Muscle of back (tissue), 3 donors: ENCODE measurements at regions not wholly inside any gene's neighbourhood (a gene's known extent, or its start where the extent isn't known, plus 50 kb on each side); places are given as distances from the start of the nearest gene placed in this dataset.
A peak's percentile ranks its signal among the peaks of the same experiment; 100 is the strongest.

Experiments used
- DNase-seq, 3 donors: peaks; one replicate each; pipeline versions ENCODE4 v3.0.0 to v3.0.0-alpha.2; 2013

DNA sequence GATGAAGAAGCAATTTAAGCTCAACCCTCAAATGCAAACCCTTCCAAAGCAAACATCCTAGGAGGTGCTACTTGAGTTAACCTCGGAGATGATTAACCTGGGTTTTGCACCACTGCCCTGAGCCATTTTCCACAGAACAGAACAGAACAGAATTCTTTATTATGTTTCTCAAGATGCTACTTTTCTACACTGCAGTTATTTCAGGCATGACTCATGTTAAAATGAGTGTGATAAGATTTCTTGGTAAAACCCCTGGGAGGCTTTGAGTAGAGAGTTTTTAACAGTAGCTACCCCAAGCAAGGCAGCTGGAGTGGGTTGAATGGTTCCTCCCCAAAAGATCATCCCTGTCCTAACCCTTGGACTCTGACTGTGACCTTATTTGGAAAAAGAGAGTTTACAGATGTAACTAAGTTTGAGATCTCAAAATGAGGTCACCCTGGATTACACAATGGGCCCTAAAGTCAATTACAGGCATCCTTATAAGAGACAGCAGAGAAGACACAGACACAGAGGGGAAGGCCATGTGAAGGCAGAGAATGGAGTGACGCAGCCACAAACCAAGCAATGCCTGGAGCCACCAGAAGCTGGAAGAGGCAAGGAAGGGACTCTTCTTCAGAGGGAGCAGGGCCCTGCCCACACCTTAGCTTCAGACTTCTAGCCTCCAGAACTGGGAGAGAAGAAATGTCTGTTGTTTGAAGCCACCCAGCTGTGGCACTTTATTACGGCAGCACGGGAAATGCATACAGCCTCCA is 153.4 kb downstream of the ETS2 start:
- DNase-seq, result peak in 2 of 3 donors; percentile 47 to 77

DNA sequence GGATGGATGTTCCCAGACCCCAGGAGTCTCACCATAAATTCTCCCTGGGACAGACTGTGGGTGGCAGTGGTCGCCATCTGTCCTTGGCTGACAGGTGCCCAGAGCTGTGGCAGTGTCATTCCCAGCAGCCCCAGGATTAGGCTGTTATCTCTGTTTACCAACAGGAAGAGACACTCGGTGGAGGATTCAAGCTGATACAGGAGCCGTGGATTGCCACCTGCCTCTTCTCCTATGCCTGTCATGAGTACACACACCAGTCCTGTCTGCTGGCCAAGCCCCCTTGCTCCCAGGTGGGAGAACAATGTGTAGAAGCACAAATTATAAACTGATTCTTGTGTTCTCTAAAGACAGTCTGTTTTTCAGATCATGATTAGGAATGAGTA is 152.6 kb downstream of the ETS2 start:
- DNase-seq, result no peak

DNA sequence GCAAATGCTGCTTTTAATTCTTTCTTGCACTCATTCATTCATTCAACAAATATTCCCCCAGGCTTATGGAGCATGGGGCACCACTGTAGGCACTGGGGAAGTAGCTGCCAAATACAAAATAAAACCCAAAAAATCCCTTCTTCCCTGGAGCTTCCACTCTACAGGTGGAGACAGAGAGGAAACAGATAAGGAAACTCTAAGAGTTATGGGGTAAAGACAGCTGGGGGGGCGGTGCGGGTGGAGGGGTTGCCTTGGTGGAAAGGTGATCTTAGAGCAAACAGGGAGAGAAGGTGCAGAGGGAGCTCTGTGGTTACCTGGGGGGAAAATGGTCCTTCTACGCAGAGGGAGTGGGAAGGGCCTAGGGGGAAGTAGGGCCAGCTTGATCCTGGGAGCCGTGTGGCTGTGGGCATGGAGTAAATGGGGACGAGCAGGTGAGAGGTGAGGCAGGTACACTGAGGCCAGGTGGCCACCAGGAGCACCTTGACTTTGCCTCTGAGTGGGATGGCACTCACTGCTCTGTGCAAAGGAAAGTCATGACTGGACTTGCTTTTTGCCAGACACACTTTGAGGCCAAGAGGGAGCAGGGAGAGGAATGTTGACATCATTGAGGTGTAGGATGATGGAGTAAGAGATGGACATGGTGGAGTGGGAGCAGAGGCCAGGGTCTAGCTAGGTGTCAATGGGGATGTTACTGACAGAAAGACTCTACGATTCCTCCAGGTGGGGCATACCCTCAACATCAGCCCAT is 152.0 kb downstream of the ETS2 start:
- DNase-seq, result no peak

DNA sequence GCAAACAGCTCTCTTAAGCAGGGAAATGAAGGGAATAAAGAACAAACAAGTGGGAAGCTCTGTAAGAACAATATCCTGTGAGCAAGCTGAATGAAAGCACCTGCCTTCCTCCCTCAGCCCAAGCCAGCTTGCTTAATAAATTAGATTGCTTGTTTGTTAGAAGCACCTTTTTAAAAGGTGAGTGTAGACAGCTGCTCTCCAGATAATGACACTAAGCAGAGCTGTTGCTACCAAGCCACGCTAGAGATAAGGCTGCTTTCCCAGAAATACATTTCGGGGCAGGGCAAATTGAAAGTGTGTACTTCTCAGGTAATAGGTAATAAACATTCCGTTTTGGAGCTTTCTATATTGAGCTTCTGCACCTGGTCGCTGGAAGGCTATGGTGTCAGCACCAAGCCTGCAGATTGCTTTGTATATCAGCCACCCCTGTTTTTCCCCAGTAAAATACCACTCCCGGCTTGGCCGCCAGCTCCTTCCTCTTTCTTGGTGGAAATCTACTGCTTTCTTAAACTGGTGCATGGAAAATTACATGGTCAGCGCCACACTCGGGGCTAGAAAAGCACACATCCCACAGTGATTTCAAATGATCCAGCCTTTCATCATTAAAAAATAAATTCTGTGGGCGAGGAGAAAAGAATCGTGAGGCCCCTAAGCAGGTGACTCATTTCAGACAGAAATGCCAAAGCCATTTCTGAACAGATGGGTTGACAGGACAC is 151.3 kb downstream of the ETS2 start:
- DNase-seq, result no peak

DNA sequence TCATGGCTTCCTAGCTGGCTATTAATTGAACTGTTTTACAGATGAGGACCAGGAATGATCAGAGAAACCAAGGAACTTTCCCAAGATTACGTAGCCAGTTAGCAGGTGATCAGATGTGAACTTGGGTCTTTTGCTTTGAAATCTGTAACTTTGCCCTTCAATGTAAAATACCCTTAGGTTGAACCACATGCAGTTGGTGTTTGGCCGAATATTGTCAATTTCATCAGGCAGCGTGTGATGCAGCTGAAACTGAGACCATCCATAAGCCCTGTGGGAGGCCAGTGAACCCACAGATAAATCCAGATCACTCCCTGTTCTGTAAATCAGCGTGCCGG is 150.8 kb downstream of the ETS2 start:
- no peak for DNase-seq

DNA sequence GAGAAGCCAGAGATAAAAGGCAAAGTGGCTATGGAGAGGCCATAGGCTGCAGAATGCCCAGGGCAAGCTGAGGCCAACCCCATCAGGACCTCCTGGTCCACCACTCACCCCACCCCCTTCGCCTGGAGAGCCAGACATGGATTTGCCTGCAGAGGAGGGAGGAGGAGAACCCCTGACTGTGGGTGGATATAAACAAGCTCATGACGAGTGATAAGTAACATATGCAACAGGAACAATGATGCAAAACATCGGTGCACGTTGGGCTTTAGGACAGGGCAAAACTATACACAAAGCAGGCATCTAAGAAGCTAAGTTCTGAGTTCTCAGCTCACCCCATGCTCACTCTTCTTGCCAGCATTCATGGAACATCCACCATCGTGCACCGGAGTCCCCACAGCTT is 150.3 kb downstream of the ETS2 start:
- DNase-seq, result no peak

DNA sequence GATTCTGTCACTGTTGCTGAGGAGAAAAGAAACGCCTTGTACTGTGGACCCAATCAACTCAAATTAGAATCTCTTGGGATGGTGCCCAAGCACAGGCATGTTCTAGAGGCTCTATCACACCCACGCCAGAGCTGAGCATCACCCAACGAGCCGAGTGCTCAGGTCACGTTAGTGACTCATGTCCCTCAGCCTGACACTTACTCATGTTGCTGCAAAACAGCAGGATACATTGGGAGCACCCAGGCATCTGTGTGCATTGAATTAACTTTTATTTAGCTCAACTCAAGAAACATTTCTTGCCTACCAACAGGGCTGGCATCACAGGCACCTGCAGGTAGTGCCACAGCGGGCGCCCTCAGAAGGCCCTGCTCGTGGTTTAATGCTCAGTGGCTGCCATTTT is 149.8 kb downstream of the ETS2 start:
- no peak for DNase-seq

DNA sequence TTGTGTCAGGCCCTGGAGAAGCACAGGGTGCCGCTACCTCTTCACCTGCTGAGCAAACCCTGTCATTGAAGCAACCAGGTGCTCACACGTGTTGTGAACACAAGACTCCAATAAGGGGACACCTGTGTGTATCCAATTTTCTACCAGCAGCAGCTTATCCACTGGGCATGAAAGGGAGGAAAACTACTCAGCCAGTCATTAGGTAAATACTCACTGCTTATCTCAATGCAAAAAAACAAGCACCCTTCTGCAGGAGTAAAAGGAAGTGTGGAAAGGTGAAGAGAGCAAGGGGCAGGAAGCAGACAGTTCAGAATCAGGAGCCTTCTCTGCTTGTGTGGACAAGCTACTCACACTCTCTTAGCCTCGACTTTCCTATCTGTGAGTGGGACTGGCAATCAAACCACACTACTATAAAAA is 148.9 kb downstream of the ETS2 start:
- DNase-seq, result no peak

DNA sequence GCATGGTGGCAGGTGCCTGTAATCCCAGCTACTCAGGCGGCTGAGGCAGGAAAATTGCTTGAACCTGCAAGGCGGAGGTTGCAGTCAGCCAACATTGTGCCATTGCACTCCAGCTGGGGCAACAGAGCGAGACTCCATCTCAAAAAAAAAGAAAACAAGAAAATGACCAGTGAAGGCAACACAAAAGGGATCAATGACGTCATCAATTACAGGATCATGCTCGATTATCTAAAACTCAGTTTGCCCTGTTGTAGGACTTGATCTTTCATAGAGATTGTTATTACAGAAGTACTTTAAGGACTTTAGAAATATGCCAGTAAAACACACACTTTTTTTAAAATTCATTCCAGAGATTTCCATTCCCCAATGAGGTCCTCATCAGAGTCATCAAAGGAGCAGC is 147.8 kb downstream of the ETS2 start:
- no peak for DNase-seq

DNA sequence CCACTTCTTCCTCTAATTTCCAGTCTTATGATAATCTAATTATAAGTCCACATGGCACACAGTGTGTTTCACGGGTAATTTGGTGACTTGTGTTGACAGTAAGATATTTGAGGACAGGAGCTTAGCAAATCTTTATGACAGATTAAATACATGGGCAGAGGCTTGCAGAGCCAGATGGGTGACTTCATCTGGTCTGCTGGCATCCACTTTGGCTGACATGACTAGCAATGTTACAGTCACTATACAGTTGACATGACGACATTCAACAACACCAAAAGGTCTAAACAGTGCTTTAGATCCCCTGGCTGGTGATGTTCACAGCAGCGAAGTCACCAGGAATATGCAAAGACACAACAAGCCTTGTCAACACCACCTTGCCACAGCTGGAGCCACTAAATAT is 147.2 kb downstream of the ETS2 start:
- DNase-seq, result no peak

DNA sequence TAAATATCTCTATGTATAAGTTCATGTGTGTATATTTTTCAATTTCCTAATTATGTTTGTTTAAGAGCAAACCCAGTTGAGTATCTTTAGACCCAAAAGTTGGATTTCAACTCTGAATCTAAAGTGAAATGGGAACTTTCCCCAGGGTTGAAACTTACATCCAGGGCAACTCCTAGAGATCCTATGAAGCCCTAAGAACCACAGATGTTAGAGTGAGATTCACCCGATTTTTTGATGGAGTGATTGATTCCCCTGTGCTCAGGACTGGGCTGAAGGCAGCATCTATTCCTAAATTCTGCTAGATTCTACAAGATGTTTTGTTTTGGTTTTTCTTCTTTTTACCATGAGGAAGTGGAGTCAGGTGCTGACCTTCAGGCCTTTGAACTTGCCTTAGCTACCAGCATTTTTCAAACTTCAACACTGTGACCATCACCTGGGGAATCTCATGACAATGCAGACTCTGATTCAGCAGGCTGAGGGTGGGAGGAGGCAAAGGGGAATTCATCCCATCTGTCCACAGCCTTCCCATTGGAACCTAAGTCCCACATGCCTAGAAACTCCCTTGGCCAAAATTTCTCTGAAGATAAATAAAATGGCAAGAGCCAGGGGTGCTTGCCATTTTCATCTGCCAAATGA is 145.5 kb downstream of the ETS2 start:
- no peak for DNase-seq

DNA sequence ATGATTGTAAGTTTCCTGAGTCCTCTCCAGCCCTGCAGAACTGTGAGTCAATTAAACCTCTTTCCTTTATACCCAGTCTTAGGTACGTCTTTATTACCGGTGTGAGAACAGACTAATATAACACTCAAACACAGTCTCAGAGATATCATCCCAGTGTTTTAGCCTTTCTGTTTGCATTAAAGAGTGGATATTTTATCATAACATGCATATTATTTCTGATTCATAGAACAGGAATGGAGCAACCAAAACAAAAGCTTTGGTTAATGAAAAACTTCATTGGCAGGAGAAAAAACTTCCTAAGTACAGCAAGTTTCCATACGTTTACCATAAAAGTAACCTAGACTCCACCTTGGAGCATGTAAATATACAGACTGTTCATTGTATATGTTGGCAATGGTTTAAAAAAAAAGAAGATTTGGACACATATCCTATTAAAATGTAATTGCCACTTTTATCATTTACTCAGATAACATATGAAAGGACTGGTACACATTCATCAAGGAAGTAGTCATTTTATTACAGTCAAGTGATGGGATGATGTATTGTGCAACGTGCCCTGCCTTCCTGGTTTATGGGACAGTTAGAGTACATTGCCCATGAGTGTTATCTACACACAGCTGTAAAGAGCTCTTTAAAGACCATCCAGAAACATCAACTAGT is 144.8 kb downstream of the ETS2 start:
- no peak for DNase-seq

DNA sequence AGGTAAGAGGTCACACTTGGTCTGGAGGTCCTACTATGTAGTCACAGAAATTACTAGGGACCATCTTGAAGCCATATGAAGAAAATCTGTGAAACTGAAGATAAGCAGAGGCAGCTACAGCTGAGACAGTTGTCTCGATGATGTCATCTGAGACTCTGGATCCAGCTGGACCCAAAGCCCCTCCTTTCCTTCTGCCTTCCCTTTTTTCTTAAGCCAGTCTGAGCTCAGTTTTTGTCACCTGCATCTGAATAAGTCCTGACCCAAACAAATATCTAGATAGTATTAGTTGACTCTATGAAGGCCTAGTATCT is 143.3 kb downstream of the ETS2 start:
- DNase-seq, result no peak

DNA sequence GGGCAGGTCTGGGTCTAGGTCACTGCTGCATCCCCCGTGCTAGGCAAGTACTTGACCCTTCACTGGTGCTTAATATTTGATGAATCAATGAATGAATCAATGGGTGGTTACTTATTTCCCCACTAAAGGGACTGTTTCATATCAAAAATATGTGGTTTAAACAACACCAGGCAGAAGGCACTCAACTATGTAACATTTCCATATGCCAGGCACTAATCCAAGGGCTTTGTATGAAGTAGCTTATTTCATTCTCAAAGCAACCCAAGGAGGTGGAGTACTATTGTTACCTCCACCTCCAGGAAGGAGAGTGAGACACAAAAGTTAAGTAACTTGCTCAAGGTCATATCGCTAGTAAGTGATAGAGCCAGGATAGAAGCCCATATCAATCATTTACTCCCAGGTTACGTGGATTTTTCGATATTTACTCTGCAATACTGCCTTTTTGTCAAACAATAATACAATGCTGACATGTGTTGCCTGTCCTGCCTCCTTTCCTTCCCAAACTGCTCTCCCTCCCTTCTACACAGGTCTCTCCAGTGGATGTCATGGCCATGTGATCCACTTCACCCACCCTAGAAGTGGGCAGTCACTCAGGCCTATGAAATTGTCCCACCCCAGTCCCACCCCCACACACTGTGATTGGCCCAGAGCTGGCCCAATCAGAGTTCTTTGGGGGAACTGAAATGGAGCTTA is 142.8 kb downstream of the ETS2 start:
- no peak for DNase-seq

DNA sequence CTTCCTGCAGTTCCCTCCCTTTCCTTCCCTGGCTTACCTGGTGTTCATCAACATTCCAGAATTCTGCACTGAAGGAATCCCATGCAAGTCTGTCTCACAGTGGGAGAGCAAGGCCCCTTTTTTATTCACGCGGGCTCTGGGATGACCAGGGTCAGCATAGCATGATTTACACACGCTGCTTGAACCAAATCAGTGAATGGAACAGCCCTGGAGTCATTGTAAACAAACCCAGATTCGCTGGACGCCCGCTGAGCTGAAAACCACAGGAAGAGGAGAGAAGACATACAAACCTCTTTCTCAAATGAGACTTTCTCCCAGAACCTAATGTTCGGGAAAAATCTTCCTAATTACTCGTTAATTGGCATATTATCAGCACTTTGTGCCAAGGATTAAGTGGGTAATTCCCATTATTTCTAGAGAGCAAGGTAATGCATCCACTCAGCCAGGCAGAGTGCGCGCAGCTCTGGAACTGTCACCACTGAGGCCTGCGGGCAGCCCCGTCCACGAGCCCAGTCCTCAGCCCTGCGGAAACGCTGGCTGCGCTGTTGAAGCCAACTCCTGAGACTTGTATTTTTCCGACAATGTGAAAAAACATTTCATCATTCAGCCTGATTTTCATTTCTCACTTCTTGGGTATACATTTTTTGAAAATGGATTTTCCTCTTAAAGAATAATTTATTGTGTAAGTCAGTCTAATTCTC is 140.0 kb downstream of the ETS2 start:
- DNase-seq, result no peak

DNA sequence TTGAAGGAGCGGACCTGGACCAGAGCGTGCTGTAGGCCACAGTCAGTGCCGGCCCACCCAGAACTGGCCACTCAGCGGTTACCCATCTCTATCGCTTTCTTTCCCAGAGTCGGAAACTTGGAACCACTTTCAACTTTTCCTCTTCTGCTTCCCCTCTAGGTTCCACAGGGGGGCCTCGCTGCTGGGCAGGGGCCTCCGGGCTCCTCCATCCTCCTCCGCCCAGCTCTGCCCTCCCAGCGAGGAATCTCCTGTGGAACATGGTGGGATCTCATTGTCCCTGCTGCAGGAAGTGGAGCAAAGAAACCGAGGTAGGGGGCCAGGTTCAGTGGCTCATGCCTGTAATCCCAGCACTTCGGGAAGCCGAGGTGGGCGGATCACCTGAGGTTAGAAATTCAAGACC is 139.2 kb downstream of the ETS2 start:
- DNase-seq, result no peak

DNA sequence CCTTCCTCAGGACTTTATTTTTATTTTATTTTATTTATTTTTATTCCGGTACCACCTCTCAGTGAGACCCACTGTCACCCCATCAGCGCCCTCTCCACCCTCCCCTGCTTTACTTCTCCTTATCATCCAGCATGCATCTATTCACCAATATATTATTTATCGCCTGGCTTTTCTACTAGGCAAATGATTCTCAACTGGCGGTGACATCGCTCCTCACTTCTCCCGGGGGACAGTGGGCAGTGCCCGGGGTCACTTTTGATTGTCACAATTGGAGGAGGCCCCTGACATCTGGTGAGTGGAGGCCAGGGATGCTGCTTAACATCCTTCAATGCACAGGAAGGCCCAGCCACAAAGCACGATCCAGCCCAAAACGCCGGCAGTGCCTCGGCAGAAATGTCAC is 138.7 kb downstream of the ETS2 start:
- DNase-seq, result no peak

DNA sequence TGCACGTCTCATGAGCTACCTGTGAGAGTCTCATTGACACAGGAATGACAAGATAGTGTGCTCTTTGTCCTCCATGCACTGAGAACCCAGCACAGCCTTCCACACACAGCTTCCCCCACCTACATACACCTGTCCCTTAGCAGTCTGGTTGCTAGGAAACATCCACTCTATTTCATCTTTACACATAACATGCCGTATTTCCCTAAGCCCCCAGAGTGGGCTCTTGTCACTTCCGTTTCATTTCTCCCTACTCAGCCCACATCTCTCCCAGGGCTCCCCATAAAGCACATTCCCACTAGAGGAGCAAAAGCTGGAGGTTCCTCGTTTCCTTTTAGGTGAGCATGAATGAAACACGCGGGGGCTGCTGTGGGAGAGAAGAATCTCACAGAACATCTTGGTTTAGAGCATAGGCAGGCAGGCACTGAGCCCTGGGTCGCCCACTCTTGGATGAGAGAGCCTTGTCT is 137.1 kb downstream of the ETS2 start:
- DNase-seq, result no peak

DNA sequence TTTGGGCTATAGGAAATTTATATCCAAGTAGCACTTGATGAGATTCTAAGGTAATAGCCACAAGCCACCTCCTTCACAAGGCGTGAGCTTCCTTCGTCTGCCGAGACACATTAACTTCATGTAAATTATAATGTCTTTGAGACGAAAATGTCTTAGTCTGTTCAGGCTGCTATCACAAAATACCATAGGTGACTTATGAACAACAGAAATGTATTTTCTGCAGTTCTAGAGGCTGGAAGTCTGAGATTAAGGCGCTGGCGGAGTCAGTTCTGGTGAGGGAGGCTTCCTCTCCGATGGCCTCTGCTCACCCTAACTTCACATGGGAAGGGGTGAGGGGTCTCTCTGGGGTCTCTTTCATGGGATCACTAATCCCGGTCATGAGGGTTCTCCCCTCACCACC is 133.0 kb downstream of the ETS2 start:
- DNase-seq, result no peak

DNA sequence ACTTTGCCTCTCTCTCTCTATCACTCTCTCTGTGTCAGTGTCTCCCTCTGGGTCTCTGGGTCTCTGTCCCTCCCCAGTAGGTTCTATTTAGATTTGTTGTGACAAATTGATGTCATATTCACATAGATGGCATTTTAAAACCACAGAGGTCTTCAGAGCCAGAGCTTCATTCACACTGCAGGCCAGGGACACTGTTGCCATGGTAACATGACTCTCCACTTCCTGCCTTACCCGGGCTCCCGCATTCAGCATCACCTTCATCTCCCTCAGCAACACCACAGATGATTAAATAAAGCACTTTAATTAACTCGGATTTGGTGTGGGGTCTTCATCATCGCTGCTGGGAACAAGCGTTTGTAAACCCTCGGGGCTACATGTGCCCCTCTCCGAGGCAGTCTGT is 132.6 kb downstream of the ETS2 start:
- no peak for DNase-seq

DNA sequence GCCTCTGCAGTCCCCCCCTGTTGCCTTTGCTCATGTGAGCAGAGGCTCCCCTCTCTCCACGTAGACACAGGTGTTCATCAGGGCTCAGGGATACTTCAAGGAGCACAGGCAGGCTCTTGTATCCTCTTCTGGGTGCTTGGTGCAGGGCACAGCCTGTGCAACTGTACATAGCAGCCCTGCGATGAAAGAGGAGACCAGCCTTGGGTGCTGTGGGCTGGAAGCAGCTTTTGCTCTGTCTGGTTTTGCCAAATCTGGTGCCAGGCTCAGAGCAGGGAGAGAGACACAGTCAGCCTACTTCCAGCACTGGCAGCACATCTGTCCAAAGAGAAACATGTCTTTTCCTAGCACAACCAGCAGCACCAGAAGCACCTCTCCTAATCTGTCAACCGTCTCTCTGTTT is 132.1 kb downstream of the ETS2 start:
- DNase-seq, result no peak
